GM12891 (cell line): ENCODE measurements at regions not wholly inside any gene's neighbourhood (a gene's known extent, or its start where the extent isn't known, plus 50 kb on each side); places are given as distances from the start of the nearest gene placed in this dataset.

ENCODE experiments used
- PAX5 ChIP-seq: IDR thresholded peaks from 2 replicates; pipeline ENCODE4 v1.6.1; 2011; ENCODE audit warnings: low read length, moderate library complexity, mild to moderate bottlenecking; ENCODE audit not compliant: insufficient read depth, severe bottlenecking
- POLR2A ChIP-seq: IDR thresholded peaks from 2 replicates; pipeline ENCODE4 v1.6.1; 2011; ENCODE audit warnings: low read depth, low read length, control low read depth
- POLR2AphosphoS5 ChIP-seq: IDR thresholded peaks from 2 replicates; pipeline ENCODE4 v1.6.1; 2011; ENCODE audit warnings: low read depth, low read length, control low read depth
- POU2F2 ChIP-seq: IDR thresholded peaks from 2 replicates; pipeline ENCODE4 v1.6.1; 2011; ENCODE audit warnings: low read depth, mild to moderate bottlenecking, control low read depth, low read length, moderate library complexity
- SPI1 ChIP-seq: IDR thresholded peaks from 2 replicates; pipeline ENCODE4 v1.6.1; 2011; ENCODE audit warnings: low read depth, low read length, control low read depth
- TAF1 ChIP-seq: IDR thresholded peaks from 2 replicates; pipeline ENCODE4 v1.6.1; 2011; ENCODE audit warnings: low read depth, low read length, control low read depth

- TF ChIP-seq TAF1 (no peak), POLR2A (no peak), POLR2AphosphoS5 (no peak), POU2F2 (no peak), SPI1 (no peak), PAX5 (no peak)
These were observed 259.3 kb upstream of the TCERG1L start for GRCh38 chr10:131570716-131571307.
